GM12891 (cell line): ENCODE measurements at regions not wholly inside any gene's neighbourhood (a gene's known extent, or its start where the extent isn't known, plus 50 kb on each side); places are given as distances from the start of the nearest gene placed in this dataset.

ENCODE experiments used
- DNase-seq: peaks from one replicate; pipeline ENCODE4 v3.0.0; 2011; ENCODE audit warnings: low spot score; ENCODE audit not compliant: insufficient read length
- FAIRE-seq: peaks from 2 replicates; lab custom pipeline; 2011; peaks lifted over from hg19 to GRCh38; lab: Jason Lieb, UNC
- PAX5 ChIP-seq: IDR thresholded peaks from 2 replicates; pipeline ENCODE4 v1.6.1; 2011; ENCODE audit warnings: low read length, moderate library complexity, mild to moderate bottlenecking; ENCODE audit not compliant: insufficient read depth, severe bottlenecking
- POLR2A ChIP-seq: IDR thresholded peaks from 2 replicates; pipeline ENCODE4 v1.6.1; 2011; ENCODE audit warnings: low read depth, low read length, control low read depth
- POLR2AphosphoS5 ChIP-seq: IDR thresholded peaks from 2 replicates; pipeline ENCODE4 v1.6.1; 2011; ENCODE audit warnings: low read depth, low read length, control low read depth
- POU2F2 ChIP-seq: IDR thresholded peaks from 2 replicates; pipeline ENCODE4 v1.6.1; 2011; ENCODE audit warnings: low read depth, mild to moderate bottlenecking, control low read depth, low read length, moderate library complexity
- SPI1 ChIP-seq: IDR thresholded peaks from 2 replicates; pipeline ENCODE4 v1.6.1; 2011; ENCODE audit warnings: low read depth, low read length, control low read depth
- TAF1 ChIP-seq: IDR thresholded peaks from 2 replicates; pipeline ENCODE4 v1.6.1; 2011; ENCODE audit warnings: low read depth, low read length, control low read depth

- DNase-seq (no peak), FAIRE-seq (no peak)
- TF ChIP-seq SPI1 (no peak), POU2F2 (no peak), PAX5 (no peak), POLR2A (no peak), TAF1 (no peak), POLR2AphosphoS5 (no peak)
These were observed 68.2 kb upstream of the AFDN start for GRCh38 chr6:167758309-167759023.

DNA sequence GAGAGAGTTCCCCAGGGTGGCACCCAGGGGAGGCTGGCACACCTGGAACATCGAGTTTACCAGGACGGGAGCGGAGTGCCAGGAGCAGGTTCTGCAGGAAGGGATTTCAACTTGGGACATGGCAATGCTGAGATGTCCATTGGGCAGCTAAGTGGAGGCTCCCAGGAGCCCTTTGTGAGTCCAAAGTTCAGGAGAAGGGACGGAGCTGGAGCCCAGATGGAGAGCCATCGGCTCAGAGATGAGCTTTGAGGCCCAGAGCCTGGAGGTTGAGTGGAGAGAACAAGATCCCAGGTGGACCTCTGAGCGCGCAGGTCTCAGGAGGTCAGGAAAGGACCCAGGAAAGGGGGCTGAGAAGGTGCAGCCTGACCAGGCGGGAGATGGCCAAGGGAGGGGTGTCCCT, 67.5 kb upstream of the AFDN start:
- no peak for TF ChIP-seq POLR2AphosphoS5
- TF ChIP-seq PAX5, result no peak
- TF ChIP-seq POU2F2, result no peak
- TF ChIP-seq SPI1, result no peak
- TF ChIP-seq TAF1, result no peak
- TF ChIP-seq POLR2A, result no peak
- no peak for DNase-seq
- no peak for FAIRE-seq

DNA sequence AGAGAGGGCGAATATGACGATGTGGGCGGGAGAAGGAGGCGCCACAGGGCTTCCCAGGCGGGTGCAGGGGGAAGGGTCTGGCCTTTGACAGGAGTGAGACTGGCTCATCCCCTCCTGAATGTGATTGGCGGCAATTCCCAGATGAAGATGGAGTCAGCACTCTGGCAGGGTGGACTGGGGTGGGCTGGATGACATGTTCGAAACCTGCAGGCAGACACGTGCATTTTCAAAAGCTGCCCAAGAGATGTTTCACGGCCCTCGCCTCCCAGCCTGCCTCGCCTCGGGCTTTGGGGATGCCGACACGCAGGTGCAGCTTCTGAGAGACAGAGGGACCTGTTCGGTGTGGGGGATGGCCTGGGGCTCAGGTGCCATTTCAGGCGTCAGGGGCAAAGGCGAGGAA, 66.8 kb upstream of the AFDN start:
- no peak for DNase-seq
- no peak for TF ChIP-seq POLR2AphosphoS5
- TF ChIP-seq TAF1, result no peak
- TF ChIP-seq SPI1, result no peak
- TF ChIP-seq POLR2A, result no peak
- TF ChIP-seq PAX5, result no peak
- FAIRE-seq, result no peak

GRCh38 chr6:167760979-167761793, 65.5 kb upstream of the AFDN start:
- no peak for FAIRE-seq
- TF ChIP-seq SPI1, result no peak
- TF ChIP-seq POU2F2, result no peak
- TF ChIP-seq POLR2A, result no peak
- TF ChIP-seq POLR2AphosphoS5, result no peak
- no peak for TF ChIP-seq PAX5
- no peak for TF ChIP-seq TAF1
- no peak for DNase-seq

- DNase-seq (no peak), FAIRE-seq (no peak)
- TF ChIP-seq POU2F2, result no peak
- no peak for TF ChIP-seq SPI1
These were observed 64.9 kb upstream of the AFDN start for GRCh38 chr6:167761794-167762258.

GRCh38 chr6:167762259-167762962, 64.3 kb upstream of the AFDN start:
- FAIRE-seq (no peak), DNase-seq (no peak)
- TF ChIP-seq POU2F2 (no peak), POLR2AphosphoS5 (no peak), TAF1 (no peak), PAX5 (no peak)

- no peak for FAIRE-seq
- no peak for DNase-seq
- no peak for TF ChIP-seq PAX5
- TF ChIP-seq TAF1, result no peak
- no peak for TF ChIP-seq POLR2AphosphoS5
- no peak for TF ChIP-seq POLR2A
- no peak for TF ChIP-seq SPI1
- TF ChIP-seq POU2F2, result no peak
These were observed 63.4 kb upstream of the AFDN start for GRCh38 chr6:167763056-167763944.

- no peak for DNase-seq
- no peak for FAIRE-seq
- TF ChIP-seq PAX5, result no peak
- TF ChIP-seq SPI1, result no peak
- TF ChIP-seq POLR2A, result no peak
- TF ChIP-seq POLR2AphosphoS5, result no peak
- no peak for TF ChIP-seq TAF1
- no peak for TF ChIP-seq POU2F2
These were observed 62.5 kb upstream of the AFDN start for GRCh38 chr6:167764215-167764614.
